Adrenal gland (tissue), 5 donors: ENCODE measurements at regions not wholly inside any gene's neighbourhood (a gene's known extent, or its start where the extent isn't known, plus 50 kb on each side); places are given as distances from the start of the nearest gene placed in this dataset.

Experiments
- CTCF ChIP-seq, 6 experiments: fragments of 450-650 bp in 4 of 6; fragments of 200-600 bp in 2 of 6; sonication (generic) in 1 of 6; IDR thresholded peaks; 1 replicate in 5 of 6; 2 replicates in 1 of 6; pipeline versions ENCODE4 v1.5.1 to v1.8.0; 2016 to 2021; ENCODE audit warnings: antibody characterized with exemption in 6 of 6, mild to moderate bottlenecking in 2 of 6, moderate library complexity in 1 of 6
- POLR2A ChIP-seq, 2 donors: fragments of 450-650 bp; IDR thresholded peaks; one replicate each; pipeline ENCODE4 v1.6.1; 2017; ENCODE audit warnings: antibody characterized with exemption in 2 of 2, mild to moderate bottlenecking in 2 of 2, moderate library complexity in 1 of 2
- donor health status: DM: no; HTN: no; CAD: no.

- TF ChIP-seq CTCF (IDR thresholded peaks at IDR 0.05) (no peak), POLR2A (IDR thresholded peaks at IDR 0.05) (no peak)
Measured at GRCh38 chr6:40668203-40668602, 81.0 kb upstream of the LRFN2 start.
